Sigmoid colon (tissue), 6 donors: ENCODE measurements at regions not wholly inside any gene's neighbourhood (a gene's known extent, or its start where the extent isn't known, plus 50 kb on each side); places are given as distances from the start of the nearest gene placed in this dataset.
A peak's percentile ranks its signal among the peaks of the same experiment; 100 is the strongest.

Source experiments
- DNase-seq: peaks from one replicate; pipeline ENCODE4 v3.0.0-alpha.2; 2019
- H3K27ac ChIP-seq, 4 donors: fragments of 200-600 bp; sonication (generic); one replicate each; pipeline ENCODE4 v1.5.1; 2016 to 2019; ENCODE audit warnings: mild to moderate bottlenecking in 1 of 4
- H3K27me3 ChIP-seq, 3 donors: fragments of 200-600 bp; sonication (generic); one replicate each; pipeline ENCODE4 v1.5.1; 2019; ENCODE audit warnings: mild to moderate bottlenecking in 1 of 3
- H3K36me3 ChIP-seq, 4 donors: fragments of 200-600 bp; sonication (generic); one replicate each; pipeline ENCODE4 v1.5.1; 2016 to 2019
- H3K4me1 ChIP-seq, 4 donors: fragments of 200-600 bp; sonication (generic); one replicate each; pipeline ENCODE4 v1.5.1; 2017 to 2019
- H3K4me3 ChIP-seq, 4 donors: fragments of 200-600 bp; sonication (generic); one replicate each; pipeline ENCODE4 v1.5.1; 2017 to 2019; ENCODE audit warnings: mild to moderate bottlenecking in 2 of 4, moderate library complexity in 1 of 4
- H3K9me3 ChIP-seq, 4 donors: fragments of 200-600 bp in 3 of 4; sonication (generic) in 3 of 4; one replicate each; pipeline versions ENCODE4 v1.5.1 to v1.6.1; 2013 to 2019
- EP300 ChIP-seq, 4 donors: sonication (generic); formaldehyde crosslinking; IDR thresholded peaks; one replicate each; pipeline ENCODE4 v1.6.1; 2017; ENCODE audit warnings: antibody characterized with exemption in 4 of 4
- POLR2A ChIP-seq, 2 donors: fragments of 450-650 bp; IDR thresholded peaks; one replicate each; pipeline ENCODE4 v1.6.1; 2016; ENCODE audit warnings: antibody characterized with exemption in 2 of 2, mild to moderate bottlenecking in 2 of 2, moderate library complexity in 2 of 2
- POLR2AphosphoS5 ChIP-seq, 4 donors: sonication (generic); formaldehyde crosslinking; IDR thresholded peaks; one replicate each; pipeline ENCODE4 v1.6.1; 2017; ENCODE audit warnings: antibody characterized with exemption in 4 of 4
- WGBS, 2 donors: extraction: QIAGEN DNeasy Blood & Tissue Kit; methylation state at CpG; one replicate each; pipeline ENCODE4 v1.1.7; 2013; 5-methylcytosine and 5-hydroxymethylcytosine counted together
- intact Hi-C: fragments of 100-400 bp; cut with DNase I; formaldehyde crosslinking; loops from one replicate; pipeline ENCODE4 v1.15.1; 2023
- TF ChIP-seq, protein P1 (sequence below), 4 experiments: fragments of 450-650 bp in 3 of 4; fragments of 200-600 bp in 1 of 4; IDR thresholded peaks; one replicate each; pipeline ENCODE4 v1.5.1; 2016 to 2019; ENCODE audit warnings: antibody characterized with exemption in 4 of 4, mild to moderate bottlenecking in 3 of 4, moderate library complexity in 2 of 4
- donor health status: healthy with polysubstance abuse.
- donor health status: healthy.

GRCh38 chr6:105795366-105795765, 290.8 kb upstream of the PRDM1 start:
- H3K36me3 ChIP-seq, result no peaks in the 10 kb centered on the region
- TF ChIP-seq, protein P1, sequence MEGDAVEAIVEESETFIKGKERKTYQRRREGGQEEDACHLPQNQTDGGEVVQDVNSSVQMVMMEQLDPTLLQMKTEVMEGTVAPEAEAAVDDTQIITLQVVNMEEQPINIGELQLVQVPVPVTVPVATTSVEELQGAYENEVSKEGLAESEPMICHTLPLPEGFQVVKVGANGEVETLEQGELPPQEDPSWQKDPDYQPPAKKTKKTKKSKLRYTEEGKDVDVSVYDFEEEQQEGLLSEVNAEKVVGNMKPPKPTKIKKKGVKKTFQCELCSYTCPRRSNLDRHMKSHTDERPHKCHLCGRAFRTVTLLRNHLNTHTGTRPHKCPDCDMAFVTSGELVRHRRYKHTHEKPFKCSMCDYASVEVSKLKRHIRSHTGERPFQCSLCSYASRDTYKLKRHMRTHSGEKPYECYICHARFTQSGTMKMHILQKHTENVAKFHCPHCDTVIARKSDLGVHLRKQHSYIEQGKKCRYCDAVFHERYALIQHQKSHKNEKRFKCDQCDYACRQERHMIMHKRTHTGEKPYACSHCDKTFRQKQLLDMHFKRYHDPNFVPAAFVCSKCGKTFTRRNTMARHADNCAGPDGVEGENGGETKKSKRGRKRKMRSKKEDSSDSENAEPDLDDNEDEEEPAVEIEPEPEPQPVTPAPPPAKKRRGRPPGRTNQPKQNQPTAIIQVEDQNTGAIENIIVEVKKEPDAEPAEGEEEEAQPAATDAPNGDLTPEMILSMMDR (IDR thresholded peaks at IDR 0.05), result no peak
- no peak for TF ChIP-seq POLR2A (IDR thresholded peaks at IDR 0.05)
- H3K27me3 ChIP-seq, result no peaks in the 10 kb centered on the region
- H3K4me1 ChIP-seq, result peaks cover 0 to 20% (median 14%) of the 10 kb centered on the region in 4 donors
- intact Hi-C loops, result no loop called here
- no peak overlapping the region for H3K4me3 ChIP-seq
- DNase-seq, result no peak
- H3K9me3 ChIP-seq, result no peaks in the 10 kb centered on the region
- H3K27ac ChIP-seq, result no peak overlapping the region

GRCh38 chr6:105794870-105795269, 291.3 kb upstream of the PRDM1 start:
- Histone ChIP-seq H3K27me3 (no peaks in the 10 kb centered on the region), H3K36me3 (no peaks in the 10 kb centered on the region), H3K9me3 (no peaks in the 10 kb centered on the region), H3K27ac (no peak overlapping the region), H3K4me1 (peaks cover 0 to 20% (median 14%) of the 10 kb centered on the region in 4 donors), H3K4me3 (no peak overlapping the region)
- intact Hi-C loops, result no loop called here
- 82 to 85% methylated on average over 5 of the region's 5 CpGs for WGBS, 2 donors
- no peak for DNase-seq
- TF ChIP-seq POLR2A (IDR thresholded peaks at IDR 0.05) (no peak), POLR2AphosphoS5 (IDR thresholded peaks at IDR 0.05) (no peak), EP300 (IDR thresholded peaks at IDR 0.05) (no peak)
- TF ChIP-seq, protein P1 (IDR thresholded peaks at IDR 0.05), result no peak

- intact Hi-C loops, result no loop called here
- H3K27me3 ChIP-seq, result no peaks in the 10 kb centered on the region
- peak; percentile 82 for DNase-seq
- no peaks in the 10 kb centered on the region for H3K36me3 ChIP-seq
- WGBS, 2 donors, result 9 to 53% methylated on average over 5 of the region's 5 CpGs
- peaks cover 0 to 18% (median 12%) of the 10 kb centered on the region in 4 donors for H3K4me1 ChIP-seq
- H3K27ac ChIP-seq, result no peak overlapping the region
- TF ChIP-seq POLR2AphosphoS5 (IDR thresholded peaks at IDR 0.05) (peak in 1 of 4 donors; percentile 30), POLR2A (IDR thresholded peaks at IDR 0.05) (no peak)
- H3K9me3 ChIP-seq, result no peaks in the 10 kb centered on the region
- H3K4me3 ChIP-seq, result no peak overlapping the region
Measured at GRCh38 chr6:105794239-105794638, 291.9 kb upstream of the PRDM1 start.

GRCh38 chr6:105793130-105793529, 293.0 kb upstream of the PRDM1 start:
- H3K4me3 ChIP-seq, result no peak overlapping the region
- no peak for DNase-seq
- H3K27me3 ChIP-seq, result no peaks in the 10 kb centered on the region
- no peaks in the 10 kb centered on the region for H3K9me3 ChIP-seq
- no peak for TF ChIP-seq POLR2AphosphoS5 (IDR thresholded peaks at IDR 0.05)
- TF ChIP-seq POLR2A (IDR thresholded peaks at IDR 0.05), result no peak
- TF ChIP-seq, protein P1 (IDR thresholded peaks at IDR 0.05), result no peak
- no peak for TF ChIP-seq EP300 (IDR thresholded peaks at IDR 0.05)
- no peaks in the 10 kb centered on the region for H3K36me3 ChIP-seq
- intact Hi-C loops, result no loop called here
- H3K27ac ChIP-seq, result no peak overlapping the region
- WGBS, 2 donors, result 38 to 43% methylated on average over 4 of the region's 4 CpGs
- H3K4me1 ChIP-seq, result peaks cover 0 to 6% (median 2%) of the 10 kb centered on the region in 4 donors

- Histone ChIP-seq H3K36me3 (no peaks in the 10 kb centered on the region), H3K4me3 (no peak overlapping the region), H3K27ac (no peak overlapping the region), H3K4me1 (no peaks in the 10 kb centered on the region), H3K27me3 (no peaks in the 10 kb centered on the region), H3K9me3 (no peaks in the 10 kb centered on the region)
- DNase-seq, result no peak
- TF ChIP-seq POLR2A (IDR thresholded peaks at IDR 0.05) (no peak), EP300 (IDR thresholded peaks at IDR 0.05) (no peak), POLR2AphosphoS5 (IDR thresholded peaks at IDR 0.05) (no peak)
- TF ChIP-seq, protein P1 (IDR thresholded peaks at IDR 0.05), result no peak
- WGBS, 2 donors, result 66 to 71% methylated on average over 5 of the region's 5 CpGs
- intact Hi-C loops, result no loop called here
Measured at GRCh38 chr6:105791583-105792318, 294.4 kb upstream of the PRDM1 start.
